ENCODE measurements at regions not wholly inside any gene's neighbourhood (a gene's known extent, or its start where the extent isn't known, plus 50 kb on each side); places are given as distances from the start of the nearest gene placed in this dataset.
A peak's percentile ranks its signal among the peaks of the same experiment; 100 is the strongest.

DNA sequence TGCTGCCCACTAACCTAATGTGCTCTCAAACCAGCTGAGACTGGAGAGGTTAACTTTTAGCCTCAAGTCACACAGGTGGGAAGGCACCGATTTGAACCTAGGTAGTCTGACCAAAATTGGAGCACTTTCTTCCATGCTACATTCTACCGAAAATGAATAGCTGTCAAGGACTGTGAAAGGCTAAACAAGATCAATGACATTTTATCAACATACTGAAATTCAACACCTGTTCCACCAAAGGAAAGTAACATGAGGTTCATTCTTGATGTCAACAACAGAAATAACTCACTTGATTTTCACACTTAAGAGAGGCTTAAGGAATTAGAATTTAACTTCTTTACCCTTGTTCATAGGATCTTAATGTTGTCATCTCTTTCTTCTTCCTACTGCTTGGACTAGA, 284.4 kb upstream of the MON1B start:
- no peak for DNase-seq (ENCODE audit: low spot score)

DNA sequence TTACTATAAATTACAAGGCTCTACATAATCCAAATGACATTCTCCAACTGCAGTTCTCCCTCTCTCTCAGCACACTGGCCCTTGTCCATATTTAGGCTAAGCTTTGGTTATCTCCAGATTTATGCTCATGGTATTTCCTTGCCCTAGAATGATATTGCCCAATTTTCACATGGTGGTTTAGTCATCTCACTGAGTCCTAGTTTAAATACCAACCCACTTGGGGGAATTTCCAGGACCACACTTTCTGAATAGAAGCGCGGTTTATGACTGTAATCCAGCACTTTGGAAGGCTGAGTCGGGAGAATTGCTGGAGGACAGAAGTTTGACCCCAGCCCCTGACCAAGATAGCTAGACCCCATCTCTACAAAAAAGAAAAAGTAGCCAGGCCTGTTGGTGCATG, 280.1 kb upstream of the MON1B start:
- no peak for DNase-seq (ENCODE audit: low spot score)

DNA sequence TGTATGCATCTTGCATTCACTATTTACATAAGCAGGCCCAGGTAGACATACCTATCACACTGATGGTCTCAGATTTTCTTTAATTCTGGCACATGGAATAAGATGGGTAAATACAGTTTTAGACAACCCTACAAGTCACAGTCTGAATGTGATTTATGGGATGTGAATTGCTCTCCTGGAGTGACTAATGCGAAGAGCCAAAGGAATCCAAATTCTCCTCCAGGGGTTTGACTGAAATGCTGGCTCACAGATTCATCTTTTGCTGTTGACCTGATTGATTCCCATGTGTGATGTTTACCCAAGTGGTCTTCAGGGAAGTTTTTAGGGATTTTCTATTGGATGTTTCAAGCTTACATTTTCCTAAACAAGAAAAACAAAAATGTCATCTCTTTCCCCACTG, 277.9 kb upstream of the MON1B start:
- no peak for DNase-seq (ENCODE audit: low spot score)

DNA sequence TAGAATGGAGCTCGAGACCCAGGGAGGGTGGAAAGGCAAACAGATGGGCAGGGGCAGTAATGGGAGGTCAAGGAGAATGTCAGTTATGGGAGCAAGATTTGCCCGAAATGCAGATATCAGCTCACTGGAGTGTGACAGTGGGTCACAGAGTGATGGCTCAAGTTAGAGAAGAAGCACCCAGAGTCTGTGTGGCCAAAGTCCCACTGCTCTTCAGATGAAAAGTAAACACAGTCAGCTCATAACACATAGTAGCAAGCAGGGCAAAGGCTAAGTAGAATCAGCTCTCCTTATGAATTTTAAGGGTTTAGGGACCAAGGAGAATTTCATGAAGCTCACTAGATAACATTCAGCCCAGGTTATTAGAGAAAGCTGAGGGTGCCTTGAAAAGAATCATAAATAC, 264.9 kb upstream of the MON1B start:
- no peak for DNase-seq (ENCODE audit: low spot score)

DNA sequence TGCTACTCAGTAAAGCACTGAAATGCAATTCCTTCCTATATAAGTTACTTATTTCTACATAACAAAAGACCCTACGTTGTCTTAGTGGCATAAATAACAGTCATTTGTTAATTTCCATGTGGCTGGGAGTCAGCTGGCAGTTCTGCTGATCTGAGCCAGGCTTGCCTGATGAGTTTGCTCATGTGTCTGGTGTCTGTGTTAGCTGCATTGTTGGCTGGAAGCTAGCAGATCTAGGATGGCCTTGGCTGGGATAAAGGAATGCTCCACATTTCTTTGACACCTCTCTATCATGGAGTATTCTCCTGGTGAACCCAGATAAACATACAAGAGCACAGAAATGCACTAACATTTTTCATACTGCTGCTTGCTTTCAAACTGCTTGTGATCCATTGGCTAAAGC, 264.4 kb upstream of the MON1B start:
- no peak for DNase-seq (ENCODE audit: low spot score)

DNA sequence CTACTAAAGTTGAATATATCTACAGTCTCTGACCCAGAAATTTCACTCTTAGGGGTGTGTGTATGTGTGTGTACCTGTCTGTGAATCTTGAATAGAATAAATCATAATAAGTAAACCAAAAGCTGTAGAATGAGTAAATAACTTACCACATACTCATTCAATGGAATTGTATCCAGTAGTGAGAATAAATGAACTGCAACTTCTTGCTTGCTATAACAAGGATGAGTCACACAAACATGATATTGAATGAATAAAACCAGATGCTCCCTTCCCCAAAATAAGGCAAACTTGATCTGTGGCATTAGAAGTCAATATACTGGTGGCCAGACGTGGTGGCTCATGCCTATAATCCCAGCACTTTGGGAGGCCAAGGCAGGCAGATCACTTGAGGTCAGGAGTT, 259.8 kb upstream of the MON1B start:
- DNase-seq (ENCODE audit: low spot score), result no peak

DNA sequence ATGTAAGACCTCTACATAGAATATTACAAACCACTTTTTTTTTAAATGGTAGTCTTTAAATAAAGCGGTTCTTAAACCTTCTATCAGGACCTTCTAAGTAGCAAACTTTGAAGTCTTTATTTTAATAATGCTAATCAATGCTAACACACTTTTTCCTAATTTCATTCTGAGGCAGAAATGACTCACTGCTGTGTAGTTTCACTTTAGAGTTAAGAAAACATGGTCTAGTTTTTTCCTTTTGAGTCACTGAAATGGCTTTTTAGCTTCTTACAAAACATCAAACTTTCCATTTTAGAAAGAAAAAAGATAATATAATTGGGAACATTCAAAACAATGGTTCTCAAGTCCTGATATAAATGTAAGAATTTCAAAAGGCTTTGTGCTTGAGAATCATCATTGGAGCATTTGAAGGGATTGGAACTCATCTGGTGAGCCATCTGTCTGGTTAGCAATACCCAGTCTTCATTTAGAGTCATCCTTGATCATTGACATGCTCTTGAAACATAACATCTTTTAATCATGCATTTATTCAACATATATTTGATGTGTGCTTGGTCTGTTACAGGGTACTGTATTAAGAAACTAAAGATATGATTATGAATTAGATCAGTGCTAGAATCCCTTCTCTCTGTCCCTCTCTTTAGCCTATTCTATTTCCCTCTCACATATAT, 258.3 kb upstream of the MON1B start:
- no peak for DNase-seq (ENCODE audit: low spot score)

DNA sequence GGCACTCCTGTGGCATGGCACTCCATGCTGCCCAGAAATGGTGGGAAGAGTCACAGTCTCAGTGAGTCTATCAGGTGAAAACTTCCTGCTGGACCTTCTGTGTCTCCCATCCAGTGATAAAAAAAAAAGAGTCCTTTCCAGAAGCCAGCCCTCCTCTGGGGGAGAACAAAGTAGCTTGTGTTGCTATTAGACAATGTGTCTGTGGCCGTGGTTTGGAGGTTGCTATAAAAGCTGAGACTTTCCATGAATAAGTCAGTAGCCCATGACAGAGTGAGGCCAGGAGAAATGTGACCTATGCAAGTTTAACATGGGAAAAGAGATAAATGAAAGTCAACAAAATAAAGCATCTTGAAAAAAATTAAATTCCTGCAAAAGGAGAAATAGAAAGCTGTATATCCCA, 250.7 kb upstream of the MON1B start:
- no peak for DNase-seq (ENCODE audit: low spot score)

DNA sequence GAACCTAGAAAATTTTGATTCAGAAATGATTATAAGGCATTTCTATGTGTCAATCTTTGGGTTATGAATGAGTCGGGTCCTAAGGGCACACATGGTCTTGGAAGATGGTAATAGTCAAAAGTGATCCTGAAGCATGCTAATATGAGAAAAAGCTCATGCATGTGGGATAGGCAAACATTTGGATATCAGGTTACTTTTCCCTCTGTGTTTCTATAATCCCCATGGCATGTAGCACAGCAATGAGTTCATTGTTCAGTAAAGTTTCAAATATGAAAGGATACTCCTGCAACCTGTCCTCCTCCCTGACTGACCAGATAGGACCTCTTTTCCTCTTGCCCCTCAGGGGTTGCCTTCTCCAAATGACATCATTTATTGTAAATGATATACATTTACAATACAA, 249.9 kb upstream of the MON1B start:
- DNase-seq (ENCODE audit: low spot score), result no peak

DNA sequence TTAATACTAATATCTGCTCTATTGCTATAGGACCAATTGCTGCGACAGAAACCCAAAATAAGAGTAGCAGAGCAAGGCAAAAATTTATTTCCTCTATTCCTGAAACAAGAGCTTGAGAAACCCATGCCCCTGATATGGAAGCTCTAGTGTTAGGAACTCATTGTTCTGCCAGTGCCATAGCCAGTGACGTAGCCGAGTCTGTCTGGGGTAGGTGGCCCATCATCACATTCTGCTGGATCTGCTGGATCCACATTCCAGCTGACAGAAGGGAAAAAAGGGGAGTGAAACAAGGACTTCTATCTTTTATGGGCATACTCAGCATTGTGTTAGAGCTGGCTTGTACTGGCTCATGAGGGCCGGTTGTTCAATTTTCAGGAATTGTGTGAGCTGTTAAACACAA, 248.9 kb upstream of the MON1B start:
- no peak for DNase-seq (ENCODE audit: low spot score)

DNA sequence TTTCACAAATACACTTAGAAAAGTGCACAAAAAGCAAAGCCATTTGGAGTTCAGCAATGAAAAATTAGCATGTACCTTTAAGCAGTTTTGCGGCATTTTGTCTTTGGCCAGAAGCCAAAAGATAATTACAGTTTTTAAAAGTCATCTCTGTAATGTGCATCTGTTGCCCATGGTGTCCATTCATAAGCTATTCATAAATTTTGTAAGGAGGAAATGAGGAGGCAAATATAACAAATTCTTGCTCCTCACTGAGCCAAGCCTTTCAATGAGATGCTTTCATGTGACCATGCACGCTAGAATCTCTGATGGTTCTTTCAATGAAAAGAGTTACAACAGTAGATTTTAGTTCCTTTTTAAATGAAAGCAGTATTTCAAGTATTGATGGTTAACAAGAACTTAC, 247.1 kb upstream of the MON1B start:
- DNase-seq (ENCODE audit: low spot score), result no peak

DNA sequence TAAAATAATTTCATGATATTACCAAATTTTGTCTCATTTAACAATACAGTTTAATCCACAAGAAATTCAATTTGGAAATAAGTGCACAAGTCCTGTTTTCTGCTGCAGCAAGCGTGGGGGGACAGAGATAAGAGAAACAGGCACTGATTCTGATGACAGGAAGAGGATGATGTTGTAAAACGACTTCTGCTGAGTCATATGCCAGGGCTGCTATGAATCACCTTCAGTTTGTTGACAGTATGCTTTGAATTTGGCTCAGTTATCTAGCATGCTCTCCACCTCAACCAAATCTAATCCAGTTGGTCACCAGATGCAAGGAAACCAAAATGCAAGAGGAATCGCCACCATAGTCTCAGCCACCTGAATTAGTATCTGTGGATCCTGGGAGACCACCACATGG, 244.1 kb upstream of the MON1B start:
- peak; percentile 10 for DNase-seq (ENCODE audit: low spot score)

DNA sequence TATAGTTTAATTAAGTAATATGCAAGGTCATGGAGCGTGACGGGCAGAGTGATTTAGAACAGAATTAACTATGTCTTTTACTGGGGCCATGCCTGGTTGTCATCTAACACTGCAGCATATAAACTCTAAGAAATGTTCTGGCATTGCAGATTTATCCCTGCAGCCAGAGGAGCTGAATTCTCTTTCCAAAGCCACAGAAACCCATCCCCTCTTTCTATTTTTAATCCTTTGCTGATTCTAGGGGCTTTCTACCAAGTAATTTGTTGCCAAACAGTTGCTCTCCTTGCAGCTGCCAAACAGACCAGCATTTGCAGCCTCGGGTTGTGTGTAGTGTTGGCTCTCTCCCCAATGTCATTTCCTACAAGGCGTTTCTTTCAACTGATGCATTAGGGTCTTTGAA, 243.2 kb upstream of the MON1B start:
- DNase-seq (ENCODE audit: low spot score), result no peak

DNA sequence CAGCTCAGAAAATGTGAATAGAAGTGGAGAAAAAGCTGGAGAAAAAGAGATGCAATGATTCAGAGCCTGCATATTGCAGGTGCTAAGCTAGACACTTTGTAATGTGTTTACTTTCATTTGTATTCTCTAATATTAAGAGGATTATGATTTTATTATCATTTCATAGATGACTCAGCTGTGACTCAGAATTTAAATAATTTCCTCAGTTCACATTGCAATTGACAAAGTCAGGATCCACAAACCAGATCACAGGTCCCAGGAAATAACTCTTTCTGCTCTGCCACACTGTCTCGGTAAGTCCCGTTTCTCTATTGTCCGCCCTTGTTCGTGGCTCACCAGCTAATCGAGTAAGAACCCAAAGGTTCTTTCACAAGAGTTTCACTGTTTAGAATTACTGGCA, 235.4 kb upstream of the MON1B start:
- no peak for DNase-seq (ENCODE audit: low spot score)

DNA sequence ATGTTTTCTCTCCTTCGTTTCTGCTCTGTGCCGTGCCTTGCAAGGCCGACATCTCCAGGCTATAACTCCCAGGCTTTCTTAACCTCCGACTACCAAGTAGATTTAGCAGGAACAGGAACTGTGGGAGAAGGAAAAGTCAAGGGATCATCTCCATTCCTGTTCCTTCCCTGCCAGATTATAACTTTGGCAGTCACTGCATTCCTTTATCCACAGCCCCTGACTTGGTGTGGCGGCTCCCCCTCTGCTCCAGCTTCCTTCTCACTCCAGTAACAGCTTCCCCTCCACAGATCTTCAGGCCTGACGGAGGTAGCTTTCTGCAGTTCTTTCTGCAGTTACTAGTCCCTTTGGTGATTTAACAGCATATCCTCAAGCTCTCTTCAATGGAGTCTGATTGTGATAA, 234.6 kb upstream of the MON1B start:
- no peak for DNase-seq (ENCODE audit: low spot score)

DNA sequence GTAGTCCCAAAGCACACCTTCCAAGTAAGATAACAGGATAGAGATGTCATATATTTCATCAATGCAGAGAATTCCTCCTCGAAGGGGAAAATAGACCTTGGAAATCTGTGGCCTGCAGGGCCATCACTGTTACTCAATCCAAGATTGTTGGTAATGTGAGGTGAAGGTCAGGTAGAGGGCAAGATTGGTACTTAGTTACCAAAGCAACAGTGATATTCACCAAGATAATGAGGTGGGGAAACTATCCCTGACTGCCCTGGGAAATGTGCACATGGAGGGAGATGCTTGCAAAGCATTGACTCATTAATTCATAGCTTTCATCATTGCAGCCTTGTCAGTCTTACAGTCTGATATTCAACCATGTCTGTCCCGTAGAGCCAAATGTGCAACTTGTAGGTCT, 234.1 kb upstream of the MON1B start:
- DNase-seq (ENCODE audit: low spot score), result no peak

DNA sequence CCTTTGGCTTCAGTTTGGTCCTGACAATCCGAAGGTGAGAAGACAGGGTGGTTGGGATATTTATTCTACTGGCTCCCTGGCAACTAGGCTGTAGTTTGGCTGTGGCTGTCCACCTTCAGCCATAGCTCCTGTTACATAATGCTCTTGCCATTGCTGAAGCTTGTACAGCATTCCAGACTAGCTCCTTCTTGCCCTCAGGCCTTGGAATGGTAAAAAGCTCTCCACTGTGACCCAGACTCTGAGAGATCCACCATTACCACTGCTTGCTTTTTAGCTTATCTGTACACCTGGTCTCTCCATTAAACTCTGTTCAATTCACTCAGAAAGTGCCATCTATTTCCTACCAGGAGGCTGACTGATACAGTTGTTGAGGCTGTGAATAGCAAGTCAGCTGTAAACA, 231.8 kb upstream of the MON1B start:
- no peak for DNase-seq (ENCODE audit: low spot score)

DNA sequence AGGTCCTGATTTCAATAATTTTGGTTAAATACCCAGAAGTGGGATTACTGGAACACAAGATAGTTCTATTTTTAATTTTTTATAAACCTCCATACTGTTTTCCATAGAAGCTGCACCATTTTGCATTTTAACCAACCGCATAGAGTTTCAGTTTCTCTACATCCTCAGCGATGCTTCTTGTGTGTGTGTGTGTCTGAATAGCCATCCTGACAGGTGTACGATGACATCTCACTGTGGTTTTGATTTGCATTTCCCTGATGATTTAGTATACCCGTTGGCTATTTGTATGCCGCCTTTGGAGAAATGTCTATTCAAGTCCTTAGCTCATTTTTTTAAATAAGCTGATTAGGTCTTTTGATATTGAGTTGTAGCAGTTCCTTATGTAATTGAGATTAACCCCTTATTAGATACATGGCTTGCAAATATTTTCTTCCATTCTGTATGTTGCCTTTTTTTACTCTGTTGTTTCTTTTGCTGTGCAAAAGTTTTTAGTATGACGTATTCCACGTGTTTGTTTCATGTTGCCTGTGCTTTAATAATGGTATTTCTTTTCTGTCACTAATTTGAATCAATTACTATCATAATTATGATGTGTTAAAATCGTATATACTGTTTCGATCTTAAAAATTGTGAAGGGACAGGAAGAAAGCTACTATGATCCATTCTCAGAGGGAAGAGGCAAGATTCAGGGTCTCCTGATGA, 227.2 kb upstream of the MON1B start:
- DNase-seq (ENCODE audit: low spot score), result no peak

DNA sequence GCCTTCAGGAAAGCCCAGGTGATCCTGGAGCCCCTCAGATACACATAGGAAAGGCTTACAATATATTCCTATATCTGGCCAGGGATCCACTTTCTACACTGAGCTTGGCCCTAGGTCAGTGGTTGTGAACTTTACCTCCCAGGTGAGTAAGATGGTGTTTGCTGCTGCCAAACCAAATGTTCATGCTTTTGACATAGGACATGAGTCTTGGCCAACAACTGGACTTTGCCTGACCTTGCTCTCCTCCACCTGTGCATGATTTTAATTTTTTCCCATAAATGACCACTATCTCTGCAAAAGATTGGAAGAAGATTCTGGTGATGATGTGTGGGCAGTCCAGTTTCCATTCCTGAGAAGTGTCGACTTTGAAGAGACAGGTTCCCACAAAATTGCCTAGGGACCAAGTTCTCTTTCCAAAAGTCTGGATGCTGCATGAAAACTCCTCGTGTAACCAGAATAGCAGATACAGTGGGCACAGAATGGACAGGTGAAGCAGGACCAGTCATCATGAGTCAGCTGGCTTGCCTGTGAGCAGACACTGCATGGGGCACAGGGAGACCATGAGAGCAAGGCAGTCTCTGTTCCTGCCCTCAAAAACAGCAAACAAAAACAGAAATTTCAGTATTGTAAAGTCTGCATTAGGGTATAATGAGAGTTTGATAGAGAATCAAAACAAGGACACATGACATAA, 226.4 kb upstream of the MON1B start:
- no peak for DNase-seq (ENCODE audit: low spot score)

DNA sequence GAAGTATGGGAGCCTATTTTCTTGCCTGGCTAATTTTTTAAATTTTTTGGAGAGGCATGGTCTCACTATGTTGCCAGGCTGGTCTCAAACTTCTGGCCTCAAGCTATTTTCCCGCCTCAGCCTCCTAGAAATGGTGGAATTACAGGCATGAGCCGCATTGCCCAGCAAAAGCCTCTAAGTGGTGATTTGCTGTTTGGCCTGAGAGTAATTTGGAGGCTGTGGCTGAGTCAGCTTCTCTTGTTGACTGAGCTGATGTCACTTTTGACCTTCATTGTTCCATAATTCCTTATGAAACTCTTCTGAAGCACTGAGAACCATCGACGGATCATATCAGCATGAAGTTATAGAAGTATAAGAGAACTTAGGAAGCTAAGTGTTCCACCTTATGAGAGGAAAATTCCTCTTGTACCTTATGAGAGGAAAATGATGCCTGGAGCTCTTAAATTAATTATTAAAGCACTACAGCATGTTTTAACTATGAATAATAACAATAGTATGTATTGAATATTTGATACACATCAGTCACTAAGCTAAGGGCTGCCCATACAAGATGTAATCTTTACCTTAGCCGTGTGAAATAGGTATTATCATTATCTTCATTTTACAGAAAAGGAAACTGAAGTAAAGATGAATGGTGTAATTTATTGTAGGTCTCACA, 220.8 kb upstream of the MON1B start:
- DNase-seq (ENCODE audit: low spot score), result no peak

DNA sequence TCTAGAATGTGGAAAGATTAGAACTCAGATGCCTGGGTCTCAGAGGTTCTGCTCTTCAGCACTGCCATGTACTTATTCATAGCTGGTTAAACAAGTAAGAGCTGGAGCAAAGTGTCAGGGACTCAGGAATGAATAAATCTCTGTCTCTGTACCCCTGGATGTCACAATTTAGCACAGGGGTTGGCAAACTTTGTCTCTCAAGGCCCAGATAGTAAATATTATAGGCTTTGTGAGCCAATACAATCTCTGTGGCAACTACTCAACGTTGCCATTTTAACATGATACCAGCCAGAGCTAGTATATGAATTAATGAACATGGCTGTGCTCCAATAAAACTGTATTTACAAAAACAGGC, 220.3 kb upstream of the MON1B start:
- no peak for DNase-seq (ENCODE audit: low spot score)

DNA sequence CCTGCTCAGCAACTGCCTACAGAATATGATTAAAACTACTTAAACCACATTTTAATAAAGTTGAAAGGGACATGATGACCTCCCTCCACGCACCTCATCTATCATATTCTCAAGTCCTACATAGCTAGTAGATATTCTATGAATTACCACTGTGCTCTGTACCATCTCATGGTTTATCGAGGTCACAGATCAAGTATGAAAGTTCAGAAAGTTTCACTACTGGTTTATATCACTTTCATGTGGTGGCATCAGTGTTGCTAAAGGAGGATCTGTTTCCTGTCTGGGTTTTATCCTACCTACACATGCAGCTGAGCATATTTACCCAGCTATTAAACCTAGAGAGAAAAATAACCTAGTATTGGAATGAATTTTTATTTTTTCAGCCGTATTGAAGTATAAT, 214.9 kb upstream of the MON1B start:
- DNase-seq (ENCODE audit: low spot score), result no peak

DNA sequence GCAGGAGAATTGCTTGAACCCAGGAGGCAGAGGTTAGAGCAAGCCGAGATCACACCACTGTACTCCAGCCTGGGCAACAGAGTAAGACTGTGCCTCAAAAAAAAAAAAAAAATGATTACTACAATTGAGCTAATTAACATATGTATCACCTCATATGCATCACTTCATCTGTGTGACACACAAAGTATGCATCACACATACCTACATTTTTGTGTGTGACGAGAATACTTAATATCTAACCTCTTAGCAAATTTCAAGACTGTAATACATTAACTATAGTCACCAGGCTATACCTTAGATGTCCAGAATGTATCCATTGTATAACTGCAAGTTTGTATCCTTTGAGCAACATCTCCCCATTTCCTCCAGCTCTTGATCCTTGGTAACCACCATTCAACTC, 214.2 kb upstream of the MON1B start:
- no peak for DNase-seq (ENCODE audit: low spot score)
